HepG2 (cell line): ENCODE measurements at regions not wholly inside any gene's neighbourhood (a gene's known extent, or its start where the extent isn't known, plus 50 kb on each side); places are given as distances from the start of the nearest gene placed in this dataset.

ENCODE experiments used
- ATAC-seq: fragments of 200-7000 bp; cut with Tn5 transposase; 3 replicates; pipeline ENCODE4 v1.9.1; 2020; ENCODE audit warnings: mild to moderate bottlenecking, moderate library complexity
- BruUV-seq: library from RNA; stranded (reverse); fragments of 400-500 nt; replicated peaks from 2 replicates; lab custom pipeline; 2021; lab: Mats Ljungman, UMichigan
- CTCF ChIA-PET: fragments of 300-600 bp; formaldehyde crosslinking; extraction: SDS; loops from one replicate; lab custom pipeline; 2021; ENCODE audit warnings: low total read pairs, inconsistent platforms, low intra/inter-chr PET ratio; lab: Yijun Ruan, JAX
- POLR2A ChIA-PET: fragments of 350-600 bp; sonication (Branson Sonifier 250); formaldehyde crosslinking; loops from one replicate; lab custom pipeline; 2020; ENCODE audit warnings: antibody characterized with exemption, inconsistent platforms; lab: Yijun Ruan, JAX
- DNase-seq: peaks from one replicate; pipeline ENCODE4 v3.0.0-alpha.2; 2015; ENCODE audit warnings: low spot score
- FAIRE-seq: peaks from 3 replicates; lab custom pipeline; 2011; peaks lifted over from hg19 to GRCh38; lab: Jason Lieb, UNC
- H2AFZ ChIP-seq: one replicate; pipeline ENCODE4 v1.6.1; 2011; ENCODE audit warnings: low read length, inconsistent platforms
- H3K27ac ChIP-seq: fragments of 300-600 bp; 3 replicates; pipeline ENCODE4 v1.8.0; 2011; ENCODE audit warnings: mixed run types, mild to moderate bottlenecking, mixed read lengths, low read length, inconsistent platforms; ENCODE audit not compliant: insufficient read depth; ENCODE audit errors: extremely low read length
- H3K27me3 ChIP-seq, 2 experiments: fragments of 200-600 bp in 1 of 2; 2 replicates in 1 of 2; 3 replicates in 1 of 2; pipeline versions ENCODE4 v1.6.0 to v1.8.0; 2011; ENCODE audit warnings: low read length in 2 of 2, mild to moderate bottlenecking in 2 of 2, moderate library complexity in 2 of 2, inconsistent platforms in 1 of 2; ENCODE audit not compliant: insufficient read depth in 2 of 2, control insufficient read depth in 1 of 2
- H3K36me3 ChIP-seq, 2 experiments: fragments of 200-600 bp in 1 of 2; replicated peaks in 1 of 2; 2 replicates in 1 of 2; 3 replicates in 1 of 2; pipeline versions ENCODE4 v1.5.1 to v1.8.0; 2011; ENCODE audit warnings: low read length in 2 of 2, inconsistent platforms in 1 of 2; ENCODE audit not compliant: insufficient read depth in 2 of 2, control insufficient read depth in 1 of 2
- H3K4me1 ChIP-seq: 2 replicates; pipeline ENCODE4 v1.5.1; 2012; ENCODE audit warnings: low read length, inconsistent platforms; ENCODE audit not compliant: insufficient read depth
- H3K4me2 ChIP-seq: 2 replicates; pipeline ENCODE4 v1.6.0; 2011; ENCODE audit warnings: low read depth, low read length, inconsistent platforms
- H3K4me3 ChIP-seq, 3 experiments: fragments of 200-600 bp in 1 of 3; sonication (generic), shearing (Covaris generic) in 1 of 3; replicated peaks in 1 of 3; 2 replicates each; pipeline ENCODE4 v1.5.1; 2011 to 2016; ENCODE audit warnings: low read length in 3 of 3, inconsistent platforms in 2 of 3, low read depth in 2 of 3, mild to moderate bottlenecking in 2 of 3, control low read depth in 1 of 3, mixed read lengths in 1 of 3; ENCODE audit not compliant: insufficient read depth in 1 of 3
- H3K79me2 ChIP-seq: one replicate; pipeline ENCODE4 v1.6.1; 2011; ENCODE audit warnings: low read length, inconsistent platforms; ENCODE audit not compliant: insufficient read depth
- H3K9ac ChIP-seq: 2 replicates; pipeline ENCODE4 v1.6.0; 2011; ENCODE audit warnings: mild to moderate bottlenecking, low read depth, low read length, inconsistent platforms; ENCODE audit not compliant: insufficient read depth
- H3K9me3 ChIP-seq: 2 replicates; pipeline ENCODE4 v1.5.1; 2012; ENCODE audit warnings: mild to moderate bottlenecking, low read length
- H4K20me1 ChIP-seq: 2 replicates; pipeline ENCODE4 v1.6.0; 2011; ENCODE audit warnings: inconsistent platforms, mild to moderate bottlenecking, low read length, moderate library complexity; ENCODE audit not compliant: insufficient read depth
- ADNP ChIP-seq: sonication (generic); formaldehyde crosslinking; IDR thresholded peaks from 2 replicates; pipeline ENCODE4 v1.4.0; 2020; ENCODE audit warnings: missing genetic modification reagents
- GLI4 ChIP-seq: sonication (generic); formaldehyde crosslinking; IDR thresholded peaks from 2 replicates; pipeline ENCODE4 v1.5.1; 2020; ENCODE audit warnings: missing genetic modification reagents, mild to moderate bottlenecking, moderate library complexity, borderline replicate concordance
- JDP2 ChIP-seq: sonication (generic); formaldehyde crosslinking; IDR thresholded peaks from 2 replicates; pipeline ENCODE4 v1.8.1; 2022; ENCODE audit warnings: missing genetic modification reagents, borderline replicate concordance
- KLF6 ChIP-seq: IDR thresholded peaks from 2 replicates; pipeline ENCODE4 v1.8.0; 2016; ENCODE audit warnings: missing biosample characterization, missing genetic modification reagents
- NKX3-1 ChIP-seq: sonication (generic); formaldehyde crosslinking; IDR thresholded peaks from 2 replicates; pipeline ENCODE4 v1.5.0; 2020; ENCODE audit warnings: missing genetic modification reagents
- RFX1 ChIP-seq: fragments of 450-650 bp; IDR thresholded peaks from 2 replicates; pipeline ENCODE4 v1.6.1; 2017
- YEATS4 ChIP-seq: sonication (generic); formaldehyde crosslinking; IDR thresholded peaks from 2 replicates; pipeline ENCODE4 v1.4.0; 2020; ENCODE audit warnings: missing genetic modification reagents, borderline replicate concordance
- ZNF10 ChIP-seq: sonication (generic); formaldehyde crosslinking; IDR thresholded peaks from 2 replicates; pipeline ENCODE4 v1.4.0; 2020; ENCODE audit warnings: mild to moderate bottlenecking, low read depth, missing genetic modification reagents, borderline replicate concordance
- ZNF256 ChIP-seq: sonication (generic); formaldehyde crosslinking; conservative IDR thresholded peaks from 2 replicates; pipeline ENCODE4 v1.4.0; 2020; ENCODE audit warnings: missing genetic modification reagents
- ZNF460 ChIP-seq: sonication (generic); formaldehyde crosslinking; IDR thresholded peaks from 2 replicates; pipeline ENCODE4 v1.5.1; 2020; ENCODE audit warnings: missing genetic modification reagents, mild to moderate bottlenecking, borderline replicate concordance
- ZNF563 ChIP-seq: sonication (generic); formaldehyde crosslinking; IDR thresholded peaks from 2 replicates; pipeline ENCODE4 v1.8.0; 2022; ENCODE audit warnings: mild to moderate bottlenecking, moderate library complexity, missing genetic modification reagents
- ZNF614 ChIP-seq: IDR thresholded peaks from 2 replicates; pipeline ENCODE4 v1.6.1; 2018; ENCODE audit warnings: missing biosample characterization, missing genetic modification reagents, inconsistent platforms, borderline replicate concordance
- ZNF749 ChIP-seq: sonication (generic); formaldehyde crosslinking; IDR thresholded peaks from 2 replicates; pipeline ENCODE4 v1.8.0; 2022; ENCODE audit warnings: mild to moderate bottlenecking, missing genetic modification reagents, moderate library complexity, borderline replicate concordance
- ZSCAN12 ChIP-seq: sonication (generic); formaldehyde crosslinking; IDR thresholded peaks from 2 replicates; pipeline ENCODE4 v1.9.0; 2021; ENCODE audit warnings: mild to moderate bottlenecking, missing genetic modification reagents
- WGBS: methylation state at CpG from one replicate; pipeline ENCODE4 v1.1.6; 2017; ENCODE audit warnings: low lambda C conversion rate; 5-methylcytosine and 5-hydroxymethylcytosine counted together
- in situ Hi-C: cut with HindIII; loops from 2 replicates; pipeline ENCODE4 v1.10.0; 2017; ENCODE audit warnings: low pct_unique_long_range_greater_than_20kb; ENCODE audit not compliant: extremely low pct_ligation_motif_present
- intact Hi-C: fragments of 100-400 bp; cut with micrococcal nuclease; formaldehyde crosslinking; loops from one replicate; pipeline ENCODE4 v1.10.0; 2022; ENCODE audit not compliant: unreplicated experiment

GRCh38 chr16:72427051-72427782 lies 255.3 kb upstream of the PMFBP1 start (continued):
- TF ChIP-seq NKX3-1 (no peak), ADNP (CRISPR knock-in tag) (no peak)

- BruUV-seq = no TSS peak
- WGBS = 92% methylated on average over 7 of the region's 7 CpGs
- intact Hi-C loops = no loop called here
Measured at GRCh38 chr16:72426386-72426785, 254.4 kb upstream of the PMFBP1 start.

More at GRCh38 chr16:72426386-72426785, 254.4 kb upstream of the PMFBP1 start:
- peaks cover 3 to 4% of the 10 kb centered on the region in 2 experiments; a peak in 2 of 5 replicates for H3K36me3 ChIP-seq
- H3K4me2 ChIP-seq = no peak overlapping the region
- TF ChIP-seq ZNF256 (CRISPR knock-in tag) (no peak), ZNF563 (CRISPR knock-in tag) (no peak), ZNF749 (CRISPR knock-in tag) (no peak), ZSCAN12 (no peak), RFX1 (no peak), KLF6 (CRISPR knock-in tag) (no peak), ZNF460 (CRISPR knock-in tag) (no peak), JDP2 (CRISPR knock-in tag) (no peak), YEATS4 (CRISPR knock-in tag) (no peak), GLI4 (CRISPR knock-in tag) (no peak), ZNF614 (CRISPR knock-in tag) (no peak), ZNF10 (CRISPR knock-in tag) (no peak)
- TF ChIP-seq, all 625 proteins: peak for 0
- no peaks in the 10 kb centered on the region for H4K20me1 ChIP-seq
- ChIA-PET CTCF (no interaction called here), POLR2A (no interaction called here)
- ATAC-seq = no peak
- in situ Hi-C loops = no loop called here
- no peak for FAIRE-seq
- DNase-seq = no peak
- no peak overlapping the region for H3K27ac ChIP-seq
- H3K79me2 ChIP-seq = no peaks in the 10 kb centered on the region
- H3K9ac ChIP-seq = no peak overlapping the region
- H3K9me3 ChIP-seq = peaks cover 8% of the 10 kb centered on the region
- H3K4me1 ChIP-seq = no peaks in the 10 kb centered on the region
- no peak overlapping the region for H3K4me3 ChIP-seq
- H3K27me3 ChIP-seq = no peaks in the 10 kb centered on the region
- no peak overlapping the region for H2AFZ ChIP-seq
